ENCODE measurements at regions not wholly inside any gene's neighbourhood (a gene's known extent, or its start where the extent isn't known, plus 50 kb on each side); places are given as distances from the start of the nearest gene placed in this dataset.

GRCh38 chr4:37763831-37764230 is 62.7 kb upstream of the PGM2 start:
- no peaks in the 10 kb centered on the region for H3K27me3 ChIP-seq (ENCODE audit: control insufficient read depth, insufficient read depth, low read length)
- H3K36me3 ChIP-seq (ENCODE audit: control insufficient read depth, insufficient read depth, low read length) = no peaks in the 10 kb centered on the region
- FAIRE-seq (no peak), DNase-seq (ENCODE audit: low read depth) (no peak)
- H3K4me3 ChIP-seq (ENCODE audit: low read depth, low read length) = no peak overlapping the region
- TF ChIP-seq CTCF (IDR thresholded peaks at IDR 0.05; ENCODE audit: insufficient read depth, low read length, severe bottlenecking) = no peak

GRCh38 chr4:37762991-37763368 is 63.5 kb upstream of the PGM2 start:
- no peak for FAIRE-seq

GRCh38 chr4:37762294-37762990 is 64.0 kb upstream of the PGM2 start:
- DNase-seq (ENCODE audit: low read depth) = peak; percentile 99
- TF ChIP-seq CTCF (IDR thresholded peaks at IDR 0.05; ENCODE audit: insufficient read depth, low read length, severe bottlenecking) = no peak
- Histone ChIP-seq H3K27me3 (ENCODE audit: control insufficient read depth, insufficient read depth, low read length) (no peaks in the 10 kb centered on the region), H3K4me3 (ENCODE audit: low read depth, low read length) (peak overlapping the region; percentile 5), H3K36me3 (ENCODE audit: control insufficient read depth, insufficient read depth, low read length) (no peaks in the 10 kb centered on the region)
- FAIRE-seq = no peak

More at GRCh38 chr4:37762991-37763368, 63.5 kb upstream of the PGM2 start:
- H3K4me3 ChIP-seq (ENCODE audit: low read depth, low read length) = no peak overlapping the region
- H3K36me3 ChIP-seq (ENCODE audit: control insufficient read depth, insufficient read depth, low read length) = no peaks in the 10 kb centered on the region
- no peak for DNase-seq (ENCODE audit: low read depth)
- no peak for TF ChIP-seq CTCF (IDR thresholded peaks at IDR 0.05; ENCODE audit: insufficient read depth, low read length, severe bottlenecking)
- no peaks in the 10 kb centered on the region for H3K27me3 ChIP-seq (ENCODE audit: control insufficient read depth, insufficient read depth, low read length)

- Histone ChIP-seq H3K4me3 (ENCODE audit: low read depth, low read length) (no peak overlapping the region), H3K36me3 (ENCODE audit: control insufficient read depth, insufficient read depth, low read length) (no peaks in the 10 kb centered on the region), H3K27me3 (ENCODE audit: control insufficient read depth, insufficient read depth, low read length) (no peaks in the 10 kb centered on the region)
- FAIRE-seq (peak; percentile 52), DNase-seq (ENCODE audit: low read depth) (peak; percentile 13)
- TF ChIP-seq CTCF (IDR thresholded peaks at IDR 0.05; ENCODE audit: insufficient read depth, low read length, severe bottlenecking) = no peak
These were observed 65.6 kb upstream of the PGM2 start for GRCh38 chr4:37760840-37761239.

GRCh38 chr4:37759833-37760232 is 66.7 kb upstream of the PGM2 start:
- H3K4me3 ChIP-seq (ENCODE audit: low read depth, low read length) = no peak overlapping the region
- no peaks in the 10 kb centered on the region for H3K27me3 ChIP-seq (ENCODE audit: control insufficient read depth, insufficient read depth, low read length)
- H3K36me3 ChIP-seq (ENCODE audit: control insufficient read depth, insufficient read depth, low read length) = no peaks in the 10 kb centered on the region
- DNase-seq (ENCODE audit: low read depth) = no peak
- TF ChIP-seq CTCF (IDR thresholded peaks at IDR 0.05; ENCODE audit: insufficient read depth, low read length, severe bottlenecking) = no peak
- no peak for FAIRE-seq

- peak; percentile 90 for DNase-seq (ENCODE audit: low read depth)
- no peak for FAIRE-seq
- no peak overlapping the region for H3K4me3 ChIP-seq (ENCODE audit: low read depth, low read length)
- no peaks in the 10 kb centered on the region for H3K27me3 ChIP-seq (ENCODE audit: control insufficient read depth, insufficient read depth, low read length)
- no peaks in the 10 kb centered on the region for H3K36me3 ChIP-seq (ENCODE audit: control insufficient read depth, insufficient read depth, low read length)
- TF ChIP-seq CTCF (IDR thresholded peaks at IDR 0.05; ENCODE audit: insufficient read depth, low read length, severe bottlenecking) = no peak
These were observed 68.3 kb upstream of the PGM2 start for GRCh38 chr4:37758226-37758625.

Data from bronchial epithelial cell (primary cell).